K562 (cell line): ENCODE measurements at regions not wholly inside any gene's neighbourhood (a gene's known extent, or its start where the extent isn't known, plus 50 kb on each side); places are given as distances from the start of the nearest gene placed in this dataset.

ENCODE experiments used
- ATAC-seq: fragments of 200-7000 bp; cut with Tn5 transposase; 3 replicates; pipeline ENCODE4 v1.9.1; 2020; ENCODE audit warnings: moderate library complexity
- BruUV-seq: library from RNA; stranded (reverse); fragments of 400-500 nt; replicated peaks from 2 replicates; lab custom pipeline; 2021; lab: Mats Ljungman, UMichigan
- CTCF ChIA-PET: fragments of 300-600 bp; formaldehyde crosslinking; extraction: SDS; loops from one replicate; lab custom pipeline; 2021; ENCODE audit warnings: low intra/inter-chr PET ratio; lab: Yijun Ruan, JAX
- POLR2A ChIA-PET: fragments of 300-600, 350-650 bp; sonication (Branson Sonifier 250); formaldehyde crosslinking; extraction: SDS; loops from one replicate; lab custom pipeline; 2021; ENCODE audit warnings: antibody characterized with exemption, inconsistent platforms; lab: Yijun Ruan, JAX
- DNase-seq, 4 experiments: peaks; one replicate each; pipeline versions ENCODE4 v3.0.0 to v3.0.0-alpha.2; 2011 to 2018; ENCODE audit warnings: low spot score in 3 of 4, mixed read lengths in 3 of 4; ENCODE audit errors: extremely low read depth in 1 of 4
- FAIRE-seq: peaks from 2 replicates; lab custom pipeline; 2011; peaks lifted over from hg19 to GRCh38; lab: Jason Lieb, UNC
- H2AFZ ChIP-seq: 2 replicates; pipeline ENCODE4 v1.6.0; 2011; ENCODE audit warnings: low read depth, low read length, control low read depth, inconsistent platforms
- H3K27ac ChIP-seq: fragments of 200-600 bp; 3 replicates; pipeline ENCODE4 v1.8.0; 2011; ENCODE audit warnings: low read depth, mild to moderate bottlenecking, control low read depth, inconsistent platforms, low read length, moderate library complexity, mixed read lengths; ENCODE audit errors: extremely low read depth
- H3K27me3 ChIP-seq, 2 experiments: fragments of 300-600 bp in 1 of 2; 2 replicates in 1 of 2; 3 replicates in 1 of 2; pipeline versions ENCODE4 v1.6.0 to v1.8.0; 2011; ENCODE audit warnings: inconsistent platforms in 2 of 2, low read length in 2 of 2, mild to moderate bottlenecking in 1 of 2, mixed read lengths in 1 of 2, moderate library complexity in 1 of 2; ENCODE audit not compliant: control insufficient read depth in 2 of 2, insufficient read depth in 2 of 2
- H3K36me3 ChIP-seq: fragments of 300-600 bp; 3 replicates; pipeline ENCODE4 v1.8.0; 2011; ENCODE audit warnings: mild to moderate bottlenecking, low read length, inconsistent platforms; ENCODE audit not compliant: control insufficient read depth, insufficient read depth
- H3K4me1 ChIP-seq, 2 experiments: fragments of 200-600 bp in 1 of 2; replicated peaks in 1 of 2; 2 replicates in 1 of 2; 3 replicates in 1 of 2; pipeline versions ENCODE4 v1.5.1 to v1.8.0; 2011; ENCODE audit warnings: inconsistent platforms in 2 of 2, low read length in 2 of 2, mild to moderate bottlenecking in 1 of 2, mixed read lengths in 1 of 2, moderate library complexity in 1 of 2; ENCODE audit not compliant: control insufficient read depth in 2 of 2, insufficient read depth in 2 of 2
- H3K4me2 ChIP-seq: 2 replicates; pipeline ENCODE4 v1.6.1; 2011; ENCODE audit warnings: low read length, control low read depth, inconsistent platforms, mixed read lengths; ENCODE audit not compliant: insufficient read depth
- H3K4me3 ChIP-seq: fragments of 200-600 bp; sonication (generic), shearing (Covaris generic); 2 replicates; pipeline ENCODE4 v1.5.1; 2016; ENCODE audit warnings: control low read depth, inconsistent platforms
- H3K79me2 ChIP-seq: fragments of 200-600 bp; 3 replicates; pipeline ENCODE4 v1.8.0; 2011; ENCODE audit warnings: low read length, inconsistent platforms; ENCODE audit not compliant: control insufficient read depth, insufficient read depth
- H3K9ac ChIP-seq, 2 experiments: 2 replicates each; pipeline versions ENCODE4 v1.6.0 to v1.6.1; 2011; ENCODE audit warnings: low read depth in 2 of 2, low read length in 2 of 2, control low read depth in 1 of 2, inconsistent platforms in 1 of 2, mild to moderate bottlenecking in 1 of 2, mixed read lengths in 1 of 2; ENCODE audit not compliant: insufficient read depth in 1 of 2
- H3K9me1 ChIP-seq: one replicate; pipeline ENCODE4 v1.6.0; 2011; ENCODE audit warnings: inconsistent platforms, mild to moderate bottlenecking, low read length, moderate library complexity; ENCODE audit not compliant: control insufficient read depth, insufficient read depth
- H3K9me3 ChIP-seq: replicated peaks from 2 replicates; pipeline ENCODE4 v1.5.1; 2011; ENCODE audit warnings: low read depth, low read length, inconsistent platforms; ENCODE audit not compliant: control insufficient read depth, insufficient read depth
- H4K20me1 ChIP-seq: replicated peaks from 2 replicates; pipeline ENCODE4 v1.6.1; 2011; ENCODE audit warnings: low read length, inconsistent platforms, mixed read lengths; ENCODE audit not compliant: control insufficient read depth, insufficient read depth
- CC2D1A ChIP-seq: fragments of 450-650 bp; IDR thresholded peaks from 2 replicates; pipeline ENCODE4 v1.6.1; 2017; ENCODE audit warnings: mild to moderate bottlenecking
- NEUROD1 ChIP-seq: fragments of 150-350 bp; IDR thresholded peaks from 2 replicates; pipeline ENCODE4 v1.6.1; 2014; ENCODE audit warnings: borderline replicate concordance, low read length, low read depth; ENCODE audit not compliant: partially characterized antibody
- POLR3G ChIP-seq: IDR thresholded peaks from 2 replicates; pipeline ENCODE4 v1.6.1; 2011; ENCODE audit not compliant: insufficient read length, insufficient replicate concordance; ENCODE audit errors: extremely low read depth
- TAF15 ChIP-seq: fragments of 200-400 bp; formaldehyde crosslinking; IDR thresholded peaks from 2 replicates; pipeline ENCODE4 v1.6.1; 2017; ENCODE audit warnings: mild to moderate bottlenecking, low read depth, low read length, moderate library complexity
- ZBTB7A ChIP-seq: IDR thresholded peaks from 2 replicates; pipeline ENCODE4 v1.6.1; 2011; ENCODE audit warnings: low read depth, mild to moderate bottlenecking, low read length, moderate library complexity, borderline replicate concordance; ENCODE audit not compliant: control insufficient read depth
- ZFP1 ChIP-seq: fragments of 450-650 bp; formaldehyde crosslinking; IDR thresholded peaks from 2 replicates; pipeline ENCODE4 v1.4.0; 2020; ENCODE audit warnings: mild to moderate bottlenecking, mixed read lengths
- ZNF23 ChIP-seq: fragments of 250-450 bp; sonication (Bioruptor Pico); IDR thresholded peaks from 2 replicates; pipeline ENCODE4 v1.4.0; 2020; ENCODE audit warnings: mild to moderate bottlenecking
- ZNF584 ChIP-seq: fragments of 200-800 bp; sonication (Bioruptor generic); IDR thresholded peaks from 2 replicates; pipeline ENCODE4 v1.6.1; 2016; ENCODE audit warnings: low read depth, mild to moderate bottlenecking, missing genetic modification characterization, missing compliant biosample characterization
- ZNF592 ChIP-seq: fragments of 450-650 bp; IDR thresholded peaks from 2 replicates; pipeline ENCODE4 v1.6.1; 2017; ENCODE audit warnings: antibody characterized with exemption, mild to moderate bottlenecking
- ZNF655 ChIP-seq: fragments of 250-450 bp; sonication (Bioruptor Pico); IDR thresholded peaks from 2 replicates; pipeline ENCODE4 v1.5.0; 2021
- WGBS: fragments of 100-300 bp; shearing (Covaris generic); methylation state at CpG from one replicate; pipeline ENCODE4 v1.1.6; 2016; ENCODE audit warnings: low coverage, mixed read lengths; ENCODE audit not compliant: insufficient coverage; ENCODE audit errors: missing lambda C conversion rate; 5-methylcytosine and 5-hydroxymethylcytosine counted together
- in situ Hi-C: fragments of 300-500 bp; cut with MboI; formaldehyde crosslinking; loops from 4 replicates; pipeline ENCODE4 v1.15.0; 2018; ENCODE audit warnings: inconsistent platforms, mixed read lengths
- intact Hi-C: fragments of 100-400 bp; cut with micrococcal nuclease; formaldehyde crosslinking; loops from 2 replicates; pipeline ENCODE4 v1.14.2; 2022
- TF ChIP-seq, protein P1 (sequence below): sonication (generic); formaldehyde crosslinking; IDR thresholded peaks from 2 replicates; pipeline ENCODE4 v1.8.0; 2023; ENCODE audit warnings: mild to moderate bottlenecking, missing genetic modification reagents

DNA sequence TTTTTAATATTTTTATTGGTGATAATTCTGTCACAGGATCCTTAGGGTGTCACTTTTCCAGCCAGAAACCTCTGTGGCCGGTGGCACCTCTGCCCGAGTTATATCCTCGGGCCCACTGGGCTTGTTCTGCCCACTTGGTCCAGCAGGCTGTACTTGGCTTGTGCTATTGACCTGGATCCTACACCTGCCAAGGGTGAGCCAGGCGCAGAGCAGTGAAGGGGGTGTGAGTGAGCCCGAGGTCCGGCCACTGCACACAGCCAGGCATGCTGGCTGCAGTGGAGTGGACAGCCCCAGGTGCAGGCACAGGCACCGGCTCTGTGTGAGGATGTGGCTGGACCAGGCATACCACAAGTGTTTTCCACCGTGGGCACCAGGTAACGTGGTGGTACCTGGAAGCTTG, 54.7 kb upstream of the NUDT6 start:
- Histone ChIP-seq H4K20me1 (no peaks in the 10 kb centered on the region), H3K4me2 (no peak overlapping the region), H3K4me1 (no peaks in the 10 kb centered on the region), H2AFZ (no peak overlapping the region), H3K27me3 (no peaks in the 10 kb centered on the region), H3K4me3 (no peak overlapping the region), H3K79me2 (peaks cover 4% of the 10 kb centered on the region; the same call in 1 of the 3 replicates), H3K36me3 (peaks cover 78% of the 10 kb centered on the region), H3K9me1 (no peaks in the 10 kb centered on the region), H3K9ac (no peak overlapping the region), H3K27ac (no peak overlapping the region), H3K9me3 (peaks cover 7% of the 10 kb centered on the region)
- POLR2A ChIA-PET: interaction anchor here (1.2 to 1.5 kb wide), 2 partner anchors 9 to 13 kb away, joined by 5 to 8 read pairs; no protein-coding TSS in a partner anchor
- 100% methylated on average over 9 of the region's 9 CpGs for WGBS
- FAIRE-seq (no peak), DNase-seq (no peak), ATAC-seq (no peak)
- BruUV-seq: no TSS peak
- in situ Hi-C loops (no loop called here), intact Hi-C loops (no loop called here)
- no peak for TF ChIP-seq CC2D1A
- TF ChIP-seq ZBTB7A: no peak
- TF ChIP-seq NEUROD1: no peak
- no peak for TF ChIP-seq ZNF592
- TF ChIP-seq ZNF655: no peak
- no peak for TF ChIP-seq ZFP1
- TF ChIP-seq ZNF584 (CRISPR knock-in tag): no peak
- TF ChIP-seq ZNF23 (CRISPR knock-in tag): no peak
- TF ChIP-seq, protein P1, sequence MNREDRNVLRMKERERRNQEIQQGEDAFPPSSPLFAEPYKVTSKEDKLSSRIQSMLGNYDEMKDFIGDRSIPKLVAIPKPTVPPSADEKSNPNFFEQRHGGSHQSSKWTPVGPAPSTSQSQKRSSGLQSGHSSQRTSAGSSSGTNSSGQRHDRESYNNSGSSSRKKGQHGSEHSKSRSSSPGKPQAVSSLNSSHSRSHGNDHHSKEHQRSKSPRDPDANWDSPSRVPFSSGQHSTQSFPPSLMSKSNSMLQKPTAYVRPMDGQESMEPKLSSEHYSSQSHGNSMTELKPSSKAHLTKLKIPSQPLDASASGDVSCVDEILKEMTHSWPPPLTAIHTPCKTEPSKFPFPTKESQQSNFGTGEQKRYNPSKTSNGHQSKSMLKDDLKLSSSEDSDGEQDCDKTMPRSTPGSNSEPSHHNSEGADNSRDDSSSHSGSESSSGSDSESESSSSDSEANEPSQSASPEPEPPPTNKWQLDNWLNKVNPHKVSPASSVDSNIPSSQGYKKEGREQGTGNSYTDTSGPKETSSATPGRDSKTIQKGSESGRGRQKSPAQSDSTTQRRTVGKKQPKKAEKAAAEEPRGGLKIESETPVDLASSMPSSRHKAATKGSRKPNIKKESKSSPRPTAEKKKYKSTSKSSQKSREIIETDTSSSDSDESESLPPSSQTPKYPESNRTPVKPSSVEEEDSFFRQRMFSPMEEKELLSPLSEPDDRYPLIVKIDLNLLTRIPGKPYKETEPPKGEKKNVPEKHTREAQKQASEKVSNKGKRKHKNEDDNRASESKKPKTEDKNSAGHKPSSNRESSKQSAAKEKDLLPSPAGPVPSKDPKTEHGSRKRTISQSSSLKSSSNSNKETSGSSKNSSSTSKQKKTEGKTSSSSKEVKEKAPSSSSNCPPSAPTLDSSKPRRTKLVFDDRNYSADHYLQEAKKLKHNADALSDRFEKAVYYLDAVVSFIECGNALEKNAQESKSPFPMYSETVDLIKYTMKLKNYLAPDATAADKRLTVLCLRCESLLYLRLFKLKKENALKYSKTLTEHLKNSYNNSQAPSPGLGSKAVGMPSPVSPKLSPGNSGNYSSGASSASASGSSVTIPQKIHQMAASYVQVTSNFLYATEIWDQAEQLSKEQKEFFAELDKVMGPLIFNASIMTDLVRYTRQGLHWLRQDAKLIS (CRISPR knock-in tag): no peak
- TF ChIP-seq POLR3G: no peak
- no peak for TF ChIP-seq TAF15
- CTCF ChIA-PET: no interaction called here
